ENCODE measurements at regions not wholly inside any gene's neighbourhood (a gene's known extent, or its start where the extent isn't known, plus 50 kb on each side); places are given as distances from the start of the nearest gene placed in this dataset.
"Not testable (repeated sequence)": the region's sequence is repeated elsewhere in the genome, so short reads cannot be mapped to it uniquely, and the experiment has no call there.

GRCh38 chr3:176202652-176203051 is 994.6 kb downstream of the TBL1XR1 start:
- ATAC-seq (no peak), DNase-seq (no peak)
- intact Hi-C loops (cut with micrococcal nuclease): no loop called here

- intact Hi-C loops (cut with micrococcal nuclease): no loop called here
- ATAC-seq (no peak), DNase-seq (no peak)
Measured at GRCh38 chr3:176193032-176193730, 1004.1 kb downstream of the TBL1XR1 start.

GRCh38 chr3:176190755-176191154 is 1006.5 kb downstream of the TBL1XR1 start:
- ATAC-seq (no peak), DNase-seq (no peak)
- intact Hi-C loops (cut with micrococcal nuclease): no loop called here

GRCh38 chr3:176183181-176183580 is 1014.1 kb downstream of the TBL1XR1 start:
- intact Hi-C loops (cut with micrococcal nuclease): no loop called here
- no peak for DNase-seq
- no peak for ATAC-seq

- ATAC-seq (no peak), DNase-seq (no peak)
- intact Hi-C loops (cut with micrococcal nuclease): no loop called here
Measured at GRCh38 chr3:176174060-176174459, 1023.2 kb downstream of the TBL1XR1 start.

- ATAC-seq (no peak), DNase-seq (no peak)
- intact Hi-C loops (cut with micrococcal nuclease): no loop called here
Measured at GRCh38 chr3:176172492-176172891, 1024.8 kb downstream of the TBL1XR1 start.

- ATAC-seq (no peak), DNase-seq (no peak)
- intact Hi-C loops (cut with micrococcal nuclease): no loop called here
Measured at GRCh38 chr3:176167272-176167671, 1030.0 kb downstream of the TBL1XR1 start.

- intact Hi-C loops (cut with micrococcal nuclease): no loop called here
- no peak for ATAC-seq
- DNase-seq: no peak
Measured at GRCh38 chr3:176160997-176161396, 1036.3 kb downstream of the TBL1XR1 start.

- DNase-seq: no peak
- intact Hi-C loops (cut with micrococcal nuclease): no loop called here
- ATAC-seq: no peak
Measured at GRCh38 chr3:176159796-176160195, 1037.5 kb downstream of the TBL1XR1 start.

GRCh38 chr3:176155012-176155411 is 1042.3 kb downstream of the TBL1XR1 start:
- intact Hi-C loops (cut with micrococcal nuclease): no loop called here
- no peak for ATAC-seq
- no peak for DNase-seq

GRCh38 chr3:176149567-176149966 is 1047.7 kb downstream of the TBL1XR1 start:
- ATAC-seq: no peak
- no peak for DNase-seq
- intact Hi-C loops (cut with micrococcal nuclease): no loop called here

- ATAC-seq (no peak), DNase-seq (no peak)
- intact Hi-C loops (cut with micrococcal nuclease): no loop called here
Measured at GRCh38 chr3:176147251-176147650, 1050.0 kb downstream of the TBL1XR1 start.

- intact Hi-C loops (cut with micrococcal nuclease): no loop called here
- ATAC-seq (no peak), DNase-seq (no peak)
Measured at GRCh38 chr3:176141837-176142236, 1055.4 kb downstream of the TBL1XR1 start.

- no peak for ATAC-seq
- intact Hi-C loops (cut with micrococcal nuclease): no loop called here
- DNase-seq: no peak
Measured at GRCh38 chr3:176120507-176120906, 1076.8 kb downstream of the TBL1XR1 start.

GRCh38 chr3:176119826-176120225 is 1077.5 kb downstream of the TBL1XR1 start:
- ATAC-seq (no peak), DNase-seq (no peak)
- intact Hi-C loops (cut with micrococcal nuclease): no loop called here

- DNase-seq (no peak), ATAC-seq (no peak)
- intact Hi-C loops (cut with micrococcal nuclease): no loop called here
Measured at GRCh38 chr3:176106380-176106779, 1090.9 kb downstream of the TBL1XR1 start.

GRCh38 chr3:176097027-176097426 is 1100.3 kb downstream of the TBL1XR1 start:
- intact Hi-C loops (cut with micrococcal nuclease): no loop called here
- DNase-seq (no peak), ATAC-seq (no peak)

- intact Hi-C loops (cut with micrococcal nuclease); ATAC-seq; DNase-seq: not testable (repeated sequence)
Measured at GRCh38 chr3:176093892-176094291, 1103.4 kb downstream of the TBL1XR1 start.

- intact Hi-C loops (cut with micrococcal nuclease): no loop called here
- ATAC-seq: no peak
- DNase-seq: no peak
Measured at GRCh38 chr3:176090727-176091126, 1106.6 kb downstream of the TBL1XR1 start.

- DNase-seq (no peak), ATAC-seq (no peak)
- intact Hi-C loops (cut with micrococcal nuclease): no loop called here
Measured at GRCh38 chr3:176088962-176089383, 1108.3 kb downstream of the TBL1XR1 start.

- DNase-seq: no peak
- ATAC-seq: no peak
- intact Hi-C loops (cut with micrococcal nuclease): no loop called here
Measured at GRCh38 chr3:176087066-176087697, 1110.1 kb downstream of the TBL1XR1 start.

Measured in left ventricle myocardium superior (tissue), 1 donor.